ENCODE measurements at regions not wholly inside any gene's neighbourhood (a gene's known extent, or its start where the extent isn't known, plus 50 kb on each side); places are given as distances from the start of the nearest gene placed in this dataset.

- FAIRE-seq (no peak), DNase-seq (ENCODE audit: low spot score) (no peak), ATAC-seq (no peak)
- H3K36me3 ChIP-seq (replicated peaks in 1 of 2; ENCODE audit: control insufficient read depth in 1 of 2, insufficient read depth in 2 of 2, low read length in 2 of 2): no peaks in the 10 kb centered on the region
- TF ChIP-seq ZNF709 (CRISPR knock-in tag; IDR thresholded peaks at IDR 0.05): no peak
- TF ChIP-seq MYPOP (CRISPR knock-in tag; IDR thresholded peaks at IDR 0.05): no peak
- no peak for TF ChIP-seq ZBTB42 (CRISPR knock-in tag; IDR thresholded peaks at IDR 0.05)
- no peak for TF ChIP-seq KDM4B (CRISPR knock-in tag; IDR thresholded peaks at IDR 0.05)
- no peak for TF ChIP-seq RAD21 (CRISPR knock-in tag; IDR thresholded peaks at IDR 0.05)
- no peak for TF ChIP-seq ZNF563 (CRISPR knock-in tag; IDR thresholded peaks at IDR 0.05)
- TF ChIP-seq ETV5 (CRISPR knock-in tag; IDR thresholded peaks at IDR 0.05; ENCODE audit: borderline replicate concordance): no peak
- TF ChIP-seq ZNF710 (CRISPR knock-in tag; IDR thresholded peaks at IDR 0.05; ENCODE audit: borderline replicate concordance): no peak
- TF ChIP-seq, protein P1, sequence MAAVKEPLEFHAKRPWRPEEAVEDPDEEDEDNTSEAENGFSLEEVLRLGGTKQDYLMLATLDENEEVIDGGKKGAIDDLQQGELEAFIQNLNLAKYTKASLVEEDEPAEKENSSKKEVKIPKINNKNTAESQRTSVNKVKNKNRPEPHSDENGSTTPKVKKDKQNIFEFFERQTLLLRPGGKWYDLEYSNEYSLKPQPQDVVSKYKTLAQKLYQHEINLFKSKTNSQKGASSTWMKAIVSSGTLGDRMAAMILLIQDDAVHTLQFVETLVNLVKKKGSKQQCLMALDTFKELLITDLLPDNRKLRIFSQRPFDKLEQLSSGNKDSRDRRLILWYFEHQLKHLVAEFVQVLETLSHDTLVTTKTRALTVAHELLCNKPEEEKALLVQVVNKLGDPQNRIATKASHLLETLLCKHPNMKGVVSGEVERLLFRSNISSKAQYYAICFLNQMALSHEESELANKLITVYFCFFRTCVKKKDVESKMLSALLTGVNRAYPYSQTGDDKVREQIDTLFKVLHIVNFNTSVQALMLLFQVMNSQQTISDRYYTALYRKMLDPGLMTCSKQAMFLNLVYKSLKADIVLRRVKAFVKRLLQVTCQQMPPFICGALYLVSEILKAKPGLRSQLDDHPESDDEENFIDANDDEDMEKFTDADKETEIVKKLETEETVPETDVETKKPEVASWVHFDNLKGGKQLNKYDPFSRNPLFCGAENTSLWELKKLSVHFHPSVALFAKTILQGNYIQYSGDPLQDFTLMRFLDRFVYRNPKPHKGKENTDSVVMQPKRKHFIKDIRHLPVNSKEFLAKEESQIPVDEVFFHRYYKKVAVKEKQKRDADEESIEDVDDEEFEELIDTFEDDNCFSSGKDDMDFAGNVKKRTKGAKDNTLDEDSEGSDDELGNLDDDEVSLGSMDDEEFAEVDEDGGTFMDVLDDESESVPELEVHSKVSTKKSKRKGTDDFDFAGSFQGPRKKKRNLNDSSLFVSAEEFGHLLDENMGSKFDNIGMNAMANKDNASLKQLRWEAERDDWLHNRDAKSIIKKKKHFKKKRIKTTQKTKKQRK (IDR thresholded peaks at IDR 0.05; ENCODE audit: low read length): no peak
- TF ChIP-seq NFIC (IDR thresholded peaks at IDR 0.05; ENCODE audit: low read length): no peak
- TF ChIP-seq NCOR1 (IDR thresholded peaks at IDR 0.05; ENCODE audit: borderline replicate concordance, low read length): no peak
- H3K4me1 ChIP-seq (ENCODE audit: insufficient read depth, low read length): no peaks in the 10 kb centered on the region
- H3K9me3 ChIP-seq (ENCODE audit: low read length): no peaks in the 10 kb centered on the region
- no peaks in the 10 kb centered on the region; a peak in 2 of 5 replicates for H3K27me3 ChIP-seq (ENCODE audit: control insufficient read depth in 1 of 2, insufficient read depth in 2 of 2, low read length in 2 of 2)
- H3K79me2 ChIP-seq (ENCODE audit: insufficient read depth, low read length): no peaks in the 10 kb centered on the region
- ChIA-PET POLR2A (no interaction called here), CTCF (ENCODE audit: low intra/inter-chr PET ratio, low total read pairs) (no interaction called here)
- H3K4me3 ChIP-seq (replicated peaks in 1 of 3; ENCODE audit: insufficient read depth in 1 of 3, low read depth in 2 of 3, low read length in 3 of 3): no peak overlapping the region
- H3K4me2 ChIP-seq (ENCODE audit: low read depth, low read length): no peak overlapping the region
- no peak overlapping the region for H3K27ac ChIP-seq (ENCODE audit: extremely low read length, insufficient read depth, low read length)
- 25% methylated on average over 4 of the region's 4 CpGs for WGBS (ENCODE audit: low lambda C conversion rate)
- intact Hi-C loops (cut with micrococcal nuclease; ENCODE audit: unreplicated experiment): no loop called here
- H4K20me1 ChIP-seq (ENCODE audit: insufficient read depth, low read length): no peaks in the 10 kb centered on the region
- no peak overlapping the region for H2AFZ ChIP-seq (ENCODE audit: low read length)
- in situ Hi-C loops (cut with HindIII; ENCODE audit: extremely low pct_ligation_motif_present, low pct_unique_long_range_greater_than_20kb): no loop called here
- BruUV-seq (replicated peaks): no TSS peak
- H3K9ac ChIP-seq (ENCODE audit: insufficient read depth, low read depth, low read length): no peak overlapping the region
These were observed 139.0 kb upstream of the LRIG3 start for GRCh38 chr12:59059088-59059935.

All from HepG2 (cell line).